Liver (tissue), 7 donors: ENCODE measurements at regions not wholly inside any gene's neighbourhood (a gene's known extent, or its start where the extent isn't known, plus 50 kb on each side); places are given as distances from the start of the nearest gene placed in this dataset.

ENCODE experiments used
- DNase-seq: peaks from one replicate; pipeline ENCODE4 v3.0.0-alpha.2; 2017; ENCODE audit warnings: low spot score
- H3K27ac ChIP-seq, 2 donors: one replicate each; pipeline ENCODE4 v1.7.0; 2013; ENCODE audit warnings: inconsistent platforms in 2 of 2, low read length in 2 of 2, control low read depth in 1 of 2, low read depth in 1 of 2, mild to moderate bottlenecking in 1 of 2
- H3K27me3 ChIP-seq, 4 donors: one replicate each; pipeline versions ENCODE4 v1.6.1 to v1.7.0; 2013; ENCODE audit warnings: low read length in 3 of 4, inconsistent platforms in 1 of 4, mild to moderate bottlenecking in 1 of 4, moderate library complexity in 1 of 4; ENCODE audit not compliant: control insufficient read depth in 4 of 4, insufficient read depth in 4 of 4
- H3K36me3 ChIP-seq, 4 donors: one replicate each; pipeline versions ENCODE4 v1.6.1 to v1.7.0; 2013; ENCODE audit warnings: low read length in 3 of 4, mild to moderate bottlenecking in 3 of 4, low read depth in 1 of 4, moderate library complexity in 1 of 4; ENCODE audit not compliant: control insufficient read depth in 4 of 4, insufficient read depth in 3 of 4
- H3K4me1 ChIP-seq, 4 donors: one replicate each; pipeline versions ENCODE4 v1.6.1 to v1.7.0; 2013; ENCODE audit warnings: low read length in 3 of 4, mild to moderate bottlenecking in 3 of 4, moderate library complexity in 1 of 4; ENCODE audit not compliant: control insufficient read depth in 4 of 4, insufficient read depth in 4 of 4
- H3K4me3 ChIP-seq, 3 donors: one replicate each; pipeline versions ENCODE4 v1.6.1 to v1.7.0; 2013; ENCODE audit warnings: low read length in 3 of 3, control low read depth in 1 of 3, low read depth in 1 of 3, mild to moderate bottlenecking in 1 of 3
- H3K9ac ChIP-seq, 2 donors: one replicate each; pipeline ENCODE4 v1.7.0; 2013; ENCODE audit warnings: low read length in 2 of 2, mild to moderate bottlenecking in 2 of 2, moderate library complexity in 2 of 2, control low read depth in 1 of 2, low read depth in 1 of 2
- H3K9me3 ChIP-seq, 4 donors: one replicate each; pipeline versions ENCODE4 v1.6.1 to v1.7.0; 2013; ENCODE audit warnings: low read length in 3 of 4; ENCODE audit not compliant: control insufficient read depth in 4 of 4
- FOXA2 ChIP-seq: IDR thresholded peaks from 2 replicates; pipeline ENCODE4 v1.6.1; 2016; ENCODE audit warnings: antibody characterized with exemption
- HNF4A ChIP-seq, 2 donors: conservative IDR thresholded peaks; 2 replicates each; pipeline ENCODE4 v1.6.1; 2016; ENCODE audit warnings: antibody characterized with exemption in 2 of 2, mild to moderate bottlenecking in 2 of 2
- HNF4G ChIP-seq: IDR thresholded peaks from 2 replicates; pipeline ENCODE4 v1.6.1; 2016; ENCODE audit warnings: antibody characterized with exemption
- JUND ChIP-seq, 2 donors: IDR thresholded peaks; 2 replicates each; pipeline ENCODE4 v1.6.1; 2016; ENCODE audit warnings: antibody characterized with exemption in 2 of 2
- NR2F2 ChIP-seq: IDR thresholded peaks from 2 replicates; pipeline ENCODE4 v1.6.1; 2016; ENCODE audit warnings: antibody characterized with exemption
- RAD21 ChIP-seq, 2 donors: IDR thresholded peaks; 2 replicates each; pipeline ENCODE4 v1.6.1; 2016; ENCODE audit warnings: antibody characterized with exemption in 2 of 2, mild to moderate bottlenecking in 2 of 2
- REST ChIP-seq: IDR thresholded peaks from 2 replicates; pipeline ENCODE4 v1.6.1; 2016; ENCODE audit warnings: antibody characterized with exemption, mild to moderate bottlenecking
- RXRA ChIP-seq, 2 donors: IDR thresholded peaks; 2 replicates each; pipeline ENCODE4 v1.6.1; 2017 to 2018; ENCODE audit warnings: antibody characterized with exemption in 2 of 2, mild to moderate bottlenecking in 1 of 2
- SP1 ChIP-seq: IDR thresholded peaks from 2 replicates; pipeline ENCODE4 v1.6.1; 2018; ENCODE audit warnings: antibody characterized with exemption, mild to moderate bottlenecking
- YY1 ChIP-seq: IDR thresholded peaks from 2 replicates; pipeline ENCODE4 v1.6.1; 2016; ENCODE audit warnings: antibody characterized with exemption, mild to moderate bottlenecking
- WGBS: extraction: QIAGEN DNeasy Blood & Tissue Kit; methylation state at CpG from one replicate; pipeline ENCODE4 v1.1.7; 2013; 5-methylcytosine and 5-hydroxymethylcytosine counted together
- TF ChIP-seq, protein P1 (sequence below): IDR thresholded peaks from 2 replicates; pipeline ENCODE4 v1.6.1; 2016; ENCODE audit warnings: antibody characterized with exemption
- donor health status: healthy.
- donor health status: healthy.
- donor health status: healthy.
- donor health status: healthy.

GRCh38 chr10:31120392-31120791 lies 88.7 kb upstream of the ZNF438 start (continued):
- TF ChIP-seq SP1: no peak
- TF ChIP-seq JUND (IDR thresholded peaks at IDR 0.05): no peak
- TF ChIP-seq NR2F2: no peak
- TF ChIP-seq RXRA (IDR thresholded peaks at IDR 0.05): no peak

GRCh38 chr10:31120961-31121685 lies 89.5 kb upstream of the ZNF438 start:
- H3K9me3 ChIP-seq: no peaks in the 10 kb centered on the region
- DNase-seq: no peak
- no peak overlapping the region for H3K27ac ChIP-seq
- no peaks in the 10 kb centered on the region for H3K36me3 ChIP-seq
- H3K4me3 ChIP-seq: no peak overlapping the region
- no peaks in the 10 kb centered on the region for H3K4me1 ChIP-seq
- TF ChIP-seq FOXA2 (no peak), REST (no peak), HNF4G (no peak)
- 81% methylated on average over 7 of the region's 7 CpGs for WGBS
- no peaks in the 10 kb centered on the region for H3K27me3 ChIP-seq
- no peak overlapping the region for H3K9ac ChIP-seq

GRCh38 chr10:31121757-31122577 lies 90.3 kb upstream of the ZNF438 start:
- DNase-seq: no peak
- no peaks in the 10 kb centered on the region for H3K9me3 ChIP-seq
- TF ChIP-seq NR2F2 (no peak), JUND (IDR thresholded peaks at IDR 0.05) (no peak), YY1 (no peak), HNF4G (no peak), REST (no peak), RAD21 (IDR thresholded peaks at IDR 0.05) (no peak), SP1 (no peak), HNF4A (conservative IDR thresholded peaks at IDR 0.05) (no peak)
- TF ChIP-seq, protein P1, sequence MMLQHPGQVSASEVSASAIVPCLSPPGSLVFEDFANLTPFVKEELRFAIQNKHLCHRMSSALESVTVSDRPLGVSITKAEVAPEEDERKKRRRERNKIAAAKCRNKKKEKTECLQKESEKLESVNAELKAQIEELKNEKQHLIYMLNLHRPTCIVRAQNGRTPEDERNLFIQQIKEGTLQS: no peak
- no peaks in the 10 kb centered on the region for H3K4me1 ChIP-seq
- no peaks in the 10 kb centered on the region for H3K36me3 ChIP-seq
- 84% methylated on average over 3 of the region's 3 CpGs for WGBS
- no peak overlapping the region for H3K9ac ChIP-seq
- no peaks in the 10 kb centered on the region for H3K27me3 ChIP-seq
- H3K27ac ChIP-seq: no peak overlapping the region
- no peak overlapping the region for H3K4me3 ChIP-seq
